Skin epidermis (tissue), 12 donors: ENCODE measurements at regions not wholly inside any gene's neighbourhood (a gene's known extent, or its start where the extent isn't known, plus 50 kb on each side); places are given as distances from the start of the nearest gene placed in this dataset.
"Not testable (repeated sequence)": the region's sequence is repeated elsewhere in the genome, so short reads cannot be mapped to it uniquely, and the experiment has no call there.

ENCODE experiments used
- H3K27ac ChIP-seq, 21 experiments: fragments of 200-600 bp; sonication (generic) in 11 of 21; one replicate each; pipeline ENCODE4 v1.5.0; 2020; ENCODE audit warnings: mild to moderate bottlenecking in 3 of 21, inconsistent platforms in 2 of 21, moderate library complexity in 2 of 21
- H3K4me3 ChIP-seq, 7 experiments: fragments of 200-600 bp; sonication (generic) in 2 of 7; one replicate each; pipeline ENCODE4 v1.5.0; 2020; ENCODE audit warnings: inconsistent platforms in 2 of 7, mild to moderate bottlenecking in 2 of 7, moderate library complexity in 1 of 7

DNA sequence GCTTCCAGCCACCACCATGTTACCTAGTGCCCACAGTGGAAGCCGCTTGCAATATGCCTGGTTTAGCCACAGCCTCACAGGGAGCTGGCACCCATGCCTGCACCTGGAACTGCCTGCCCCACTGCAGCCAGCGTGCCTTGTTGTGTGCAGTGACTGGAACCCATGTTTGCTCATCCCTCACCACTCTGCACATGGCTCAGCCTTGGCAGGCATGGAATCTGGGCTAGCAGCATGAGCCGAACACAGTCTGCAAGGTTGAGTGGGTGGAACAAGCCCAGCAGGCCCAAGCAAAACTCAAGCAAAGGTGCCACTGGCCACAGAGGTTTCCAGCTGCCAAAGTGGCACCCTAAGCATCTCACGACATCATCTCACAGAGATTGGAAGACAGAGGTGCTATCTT lies 269.5 kb downstream of the PCDH20 start:
- Histone ChIP-seq H3K4me3 (no peak overlapping the region), H3K27ac (no peak overlapping the region)

DNA sequence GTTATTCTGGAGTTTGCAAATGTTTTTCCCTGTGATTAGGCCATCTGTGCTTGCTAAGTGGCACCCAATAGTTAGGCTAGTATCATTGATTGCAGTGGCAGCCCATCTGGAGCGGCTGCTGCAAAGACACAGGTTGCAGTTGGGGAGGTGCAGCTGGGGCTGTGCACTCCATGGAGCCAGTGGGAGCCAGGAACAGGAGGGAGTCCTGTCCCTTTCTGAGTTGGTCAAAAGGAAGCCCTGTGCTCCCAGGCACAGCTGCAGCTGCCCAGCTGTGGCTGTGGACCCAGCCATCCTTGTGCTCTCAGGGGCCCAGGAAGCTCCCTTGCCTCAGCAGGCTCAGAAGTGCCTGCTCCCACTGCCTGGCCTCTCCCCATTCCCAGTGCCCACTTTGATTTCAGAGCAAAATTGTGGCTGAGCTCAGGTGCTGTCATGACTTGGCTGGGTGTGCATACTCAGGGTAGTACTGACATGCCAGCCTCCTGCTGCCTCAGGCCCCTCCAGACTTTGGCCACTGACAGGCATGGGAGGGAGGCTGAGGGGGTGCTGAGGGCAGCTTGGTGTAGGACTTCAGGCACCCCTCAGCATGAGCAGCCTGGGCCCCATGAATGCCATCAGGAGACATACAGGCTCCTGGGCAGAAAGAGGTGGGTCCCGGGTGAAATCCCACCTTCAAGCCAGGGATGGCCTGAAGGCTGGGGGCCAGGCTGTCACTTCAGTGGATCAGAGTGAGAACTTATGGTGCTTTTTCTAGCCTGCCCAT lies 270.6 kb downstream of the PCDH20 start:
- no peak overlapping the region for H3K27ac ChIP-seq
- no peak overlapping the region for H3K4me3 ChIP-seq

DNA sequence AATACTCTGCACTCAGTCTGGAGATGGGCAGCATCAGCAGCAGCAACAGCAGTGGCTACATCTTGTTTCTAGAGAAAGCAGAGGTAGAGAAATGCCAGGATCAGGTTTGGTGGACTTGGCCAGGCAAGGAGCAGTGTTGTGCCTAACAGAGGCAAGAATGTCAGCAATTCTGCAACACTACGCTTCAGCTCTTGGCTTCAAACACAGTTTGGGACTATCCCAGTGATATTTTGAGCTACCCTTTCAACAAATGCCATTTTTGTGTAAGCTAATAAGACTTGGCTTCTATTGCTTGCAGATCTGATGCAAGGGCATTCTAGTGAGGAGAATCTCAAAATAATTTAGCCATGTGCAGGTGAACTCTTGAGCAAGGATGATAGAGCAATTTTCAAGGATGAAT lies 271.3 kb downstream of the PCDH20 start:
- Histone ChIP-seq H3K4me3 (no peak overlapping the region), H3K27ac (no peak overlapping the region)

DNA sequence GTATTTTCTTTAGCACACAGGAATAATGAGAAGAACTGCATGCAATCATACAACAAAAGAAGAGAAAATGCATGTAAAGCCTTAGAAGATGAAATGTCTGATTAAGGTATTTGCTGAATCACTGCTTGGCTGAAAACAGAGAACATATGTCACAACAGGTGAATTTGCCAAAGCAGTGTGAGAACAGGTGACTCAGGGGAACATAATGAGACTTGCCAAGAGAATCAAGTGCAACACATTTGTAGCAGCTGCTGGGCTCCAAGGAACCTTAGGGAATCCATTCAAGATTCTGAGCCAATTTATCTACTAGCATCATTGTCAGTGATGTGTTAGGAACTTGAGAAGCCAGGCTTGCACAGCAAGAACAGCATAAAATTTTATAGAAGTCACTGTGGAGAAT lies 273.1 kb downstream of the PCDH20 start:
- no peak overlapping the region for H3K4me3 ChIP-seq
- H3K27ac ChIP-seq, result no peak overlapping the region

DNA sequence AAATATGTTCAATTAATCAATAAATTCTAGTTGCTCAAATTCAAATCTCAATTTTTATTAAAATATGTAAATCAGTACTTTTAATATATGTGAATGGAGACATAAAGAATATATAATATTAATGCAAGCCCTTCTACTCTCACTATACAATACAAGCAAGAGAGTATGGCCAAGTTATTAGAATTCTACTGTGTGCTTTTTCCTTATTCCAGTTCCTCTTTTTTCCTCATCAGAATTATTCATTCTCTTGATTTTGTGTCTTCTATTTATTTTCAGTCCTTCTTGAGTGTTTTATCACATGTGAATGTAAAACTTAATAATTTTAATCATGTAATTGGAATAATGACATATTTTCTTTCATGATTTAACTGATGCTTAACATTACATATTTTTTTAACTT lies 276.8 kb downstream of the PCDH20 start:
- Histone ChIP-seq H3K27ac (no peak overlapping the region), H3K4me3 (no peak overlapping the region)

DNA sequence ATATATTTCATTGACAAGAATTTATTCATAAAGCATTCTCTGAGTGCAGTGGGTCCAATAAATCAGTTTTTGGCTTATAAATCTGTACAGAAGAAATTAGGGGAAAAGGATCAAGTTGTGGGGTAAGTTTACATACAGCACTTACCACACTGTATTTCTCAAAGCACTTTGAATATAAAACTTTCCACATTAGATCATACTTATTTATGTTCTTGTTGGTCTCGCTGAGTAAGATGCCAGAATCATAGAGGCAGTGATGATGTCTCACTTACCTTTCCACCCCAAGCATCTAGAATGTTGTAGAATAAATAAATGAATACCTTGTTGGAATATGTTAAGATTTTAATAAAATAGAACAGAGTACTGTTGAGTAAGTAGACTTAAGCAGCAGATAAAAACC lies 279.1 kb downstream of the PCDH20 start:
- no peak overlapping the region for H3K4me3 ChIP-seq
- H3K27ac ChIP-seq, result no peak overlapping the region

DNA sequence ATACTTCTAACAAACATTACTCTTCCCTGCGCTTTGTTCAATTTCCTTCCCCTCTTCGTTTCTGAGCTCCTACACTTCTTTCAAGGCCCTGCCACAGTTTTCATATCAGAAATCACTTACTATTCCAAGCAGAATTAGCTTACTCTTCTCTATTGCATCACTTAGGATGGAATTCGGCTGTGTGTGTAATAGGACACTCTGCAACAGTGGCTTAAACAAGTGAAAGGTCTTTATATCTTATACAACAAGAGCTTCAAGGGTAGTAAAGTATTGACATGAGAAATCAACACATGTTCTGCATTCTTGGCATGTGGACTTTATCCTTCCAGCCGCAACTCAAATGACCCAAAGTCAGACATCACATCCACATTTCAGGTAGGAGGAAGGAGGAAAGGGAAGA lies 279.6 kb downstream of the PCDH20 start:
- Histone ChIP-seq H3K27ac (no peak overlapping the region), H3K4me3 (no peak overlapping the region)

DNA sequence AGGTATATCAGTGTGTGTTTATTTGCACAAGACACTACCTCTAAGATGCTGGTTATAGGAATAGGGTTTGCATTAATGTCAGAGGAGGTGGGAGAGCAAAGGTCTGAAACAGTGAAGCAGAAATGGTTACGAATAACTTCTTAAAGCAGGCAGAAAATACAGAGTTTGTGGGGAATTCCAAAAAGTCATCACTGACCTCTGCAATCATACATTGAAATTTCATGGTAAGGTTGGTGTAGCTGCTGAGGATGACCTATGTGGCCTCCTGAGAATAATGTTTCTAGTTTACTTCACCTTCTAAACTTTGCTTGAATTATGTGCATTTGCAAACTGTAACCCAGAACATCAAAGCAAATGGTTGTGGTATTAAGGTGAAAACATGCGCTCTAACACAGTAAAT lies 280.1 kb downstream of the PCDH20 start:
- H3K4me3 ChIP-seq, result no peak overlapping the region
- no peak overlapping the region for H3K27ac ChIP-seq

DNA sequence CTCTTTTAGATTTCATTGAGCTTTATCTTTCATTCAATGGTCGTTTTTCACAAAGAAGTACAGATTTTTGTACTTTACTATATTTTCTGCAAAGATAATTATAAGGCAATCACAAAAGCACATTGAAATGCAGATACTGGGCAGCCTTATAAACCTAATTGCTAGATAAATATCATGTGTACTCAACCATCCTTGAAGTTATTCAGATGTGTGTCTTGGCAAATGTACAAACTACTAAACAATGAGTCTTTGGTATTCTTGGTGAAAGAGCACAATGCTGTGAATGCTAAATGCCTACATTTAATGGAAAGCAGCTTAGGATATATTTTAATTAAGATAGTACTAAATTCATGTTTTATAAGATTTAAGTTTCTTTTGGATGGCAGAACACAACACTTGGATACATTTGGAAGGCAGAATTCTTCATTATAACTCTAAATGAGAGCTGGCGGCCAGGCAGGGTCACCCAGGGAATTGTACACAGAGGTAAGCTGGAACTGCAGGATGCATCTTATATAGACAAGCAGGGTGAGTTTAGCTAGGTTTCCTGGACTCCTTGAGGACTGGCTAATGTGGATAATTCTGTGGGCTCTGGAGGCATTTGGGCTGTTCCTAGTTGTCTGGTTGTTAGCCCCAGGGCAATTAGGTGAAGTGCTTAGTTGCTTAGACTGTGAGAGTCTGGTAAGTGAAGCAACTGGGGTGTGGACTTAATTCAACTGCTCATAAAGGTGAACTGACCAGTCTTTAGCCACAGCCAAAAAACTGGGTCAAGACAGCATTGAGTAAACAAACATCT lies 286.6 kb downstream of the PCDH20 start:
- H3K27ac ChIP-seq, result no peak overlapping the region
- H3K4me3 ChIP-seq, result no peak overlapping the region

DNA sequence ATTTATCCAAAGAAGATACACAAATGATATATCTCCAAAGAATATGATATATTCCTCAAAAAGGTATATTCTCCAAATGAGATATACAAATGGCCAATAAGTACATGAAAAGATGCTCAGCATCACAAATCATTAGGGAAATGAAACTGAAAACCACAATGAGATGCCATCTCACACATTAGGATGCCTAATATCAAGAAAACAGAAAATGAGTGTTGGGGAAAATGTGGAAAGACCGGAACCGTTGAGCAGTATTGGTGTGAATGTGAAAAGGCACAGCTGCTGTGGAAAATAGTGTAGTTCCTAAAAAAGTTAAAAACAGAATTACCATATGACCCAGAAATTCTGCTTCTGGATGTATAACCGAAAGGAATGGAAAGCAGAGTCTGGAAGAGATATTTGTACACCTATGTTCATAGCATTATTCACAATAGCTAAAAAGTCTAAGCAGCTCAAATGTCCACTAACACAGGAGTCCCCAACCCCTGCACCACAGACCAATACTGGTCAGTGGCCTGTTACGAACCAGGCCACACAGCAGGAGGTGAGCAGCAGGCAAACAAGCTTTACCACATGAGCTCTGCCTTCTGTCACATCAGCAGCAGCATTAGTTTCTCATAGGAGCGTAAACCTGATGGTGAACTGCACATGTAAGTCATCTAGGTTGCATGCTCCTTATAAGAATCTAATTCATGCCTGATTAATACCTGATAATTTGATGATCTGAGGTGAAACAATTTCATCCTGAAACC lies 291.9 kb downstream of the PCDH20 start:
- no peak overlapping the region for H3K27ac ChIP-seq
- H3K4me3 ChIP-seq, result no peak overlapping the region

DNA sequence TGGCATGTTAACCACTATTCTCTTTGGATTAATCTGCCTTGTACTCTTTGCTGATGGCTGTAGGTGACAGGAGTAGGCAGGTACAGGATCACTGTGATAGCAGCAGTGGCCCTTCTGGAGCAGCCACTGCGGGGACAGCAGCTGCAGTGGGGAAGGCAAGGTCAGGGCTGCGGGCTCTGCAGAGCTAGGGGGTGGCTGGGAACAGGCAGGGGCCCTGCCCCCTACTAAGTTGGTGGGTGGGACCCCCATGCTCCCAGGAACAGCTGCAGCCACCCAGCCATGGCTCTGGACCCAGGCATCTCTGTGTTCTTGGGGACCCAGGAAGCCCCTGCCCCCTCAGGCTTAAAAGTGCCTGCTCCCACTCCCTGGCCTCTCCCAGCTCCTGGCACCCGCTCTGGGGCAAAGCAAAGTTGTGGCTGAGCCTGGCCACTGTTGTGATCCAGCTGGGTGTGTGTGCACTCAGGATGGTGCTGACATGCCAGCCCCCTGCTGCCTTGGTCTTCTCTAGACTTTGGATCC lies 302.4 kb downstream of the PCDH20 start:
- Histone ChIP-seq H3K4me3 (no peak overlapping the region), H3K27ac (no peak overlapping the region)

DNA sequence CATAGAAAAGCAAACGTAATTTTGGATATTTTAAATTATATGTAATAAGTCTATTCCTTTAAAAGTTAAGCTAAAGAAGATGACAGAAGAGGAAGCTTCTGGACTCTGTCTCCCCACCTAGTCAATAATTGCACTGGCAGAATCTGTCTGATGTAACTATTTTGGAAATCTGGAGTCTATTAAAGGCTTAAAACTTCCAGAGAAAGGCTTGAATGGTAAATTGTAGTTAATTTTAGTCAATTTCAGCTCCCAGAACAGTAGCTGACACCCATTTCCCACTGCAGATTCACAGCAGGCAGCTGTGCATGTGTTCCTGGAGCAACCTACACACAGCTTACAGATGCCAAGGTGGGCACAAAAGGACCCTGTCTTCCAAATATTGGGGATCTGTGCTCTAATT lies 304.1 kb downstream of the PCDH20 start:
- Histone ChIP-seq H3K4me3 (no peak overlapping the region), H3K27ac (no peak overlapping the region)

DNA sequence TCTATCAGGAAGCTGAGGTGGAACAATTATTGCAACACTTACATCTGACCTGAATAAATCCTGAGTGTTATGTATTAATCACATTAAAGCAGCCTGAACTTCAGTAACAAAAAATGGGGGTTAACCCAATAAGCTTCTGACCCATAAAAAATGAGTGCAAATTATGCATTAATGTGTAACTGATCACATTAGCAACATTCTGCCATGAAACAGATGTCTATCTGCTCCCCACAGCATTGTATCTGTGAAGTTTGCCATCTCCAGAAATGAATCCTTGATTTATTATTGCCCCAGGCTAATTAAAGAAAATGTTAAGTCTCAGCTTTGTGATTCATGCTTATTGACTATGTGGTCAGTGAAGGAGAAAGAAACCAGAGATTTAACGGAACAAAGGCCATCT lies 304.9 kb downstream of the PCDH20 start:
- H3K27ac ChIP-seq, result no peak overlapping the region
- no peak overlapping the region for H3K4me3 ChIP-seq

DNA sequence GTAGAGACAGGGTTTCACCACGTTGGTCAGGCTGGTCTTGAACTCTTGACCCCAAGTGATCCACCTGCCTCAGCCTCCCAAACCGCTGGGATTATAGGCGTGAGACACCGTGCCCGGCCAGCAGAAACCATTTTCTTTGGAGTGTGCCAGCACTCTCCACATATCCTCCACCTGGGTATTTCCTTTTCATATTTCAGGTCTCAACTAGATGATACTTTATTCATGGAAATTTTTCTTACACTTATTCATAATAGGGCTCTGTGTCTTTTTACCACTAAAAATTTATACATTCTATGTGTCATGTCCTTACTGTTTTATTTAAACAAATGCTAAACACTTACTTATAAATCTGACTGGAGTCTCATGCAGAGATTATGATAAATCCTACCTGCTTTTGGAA lies 305.9 kb downstream of the PCDH20 start:
- Histone ChIP-seq H3K27ac (no peak overlapping the region), H3K4me3 (no peak overlapping the region)

DNA sequence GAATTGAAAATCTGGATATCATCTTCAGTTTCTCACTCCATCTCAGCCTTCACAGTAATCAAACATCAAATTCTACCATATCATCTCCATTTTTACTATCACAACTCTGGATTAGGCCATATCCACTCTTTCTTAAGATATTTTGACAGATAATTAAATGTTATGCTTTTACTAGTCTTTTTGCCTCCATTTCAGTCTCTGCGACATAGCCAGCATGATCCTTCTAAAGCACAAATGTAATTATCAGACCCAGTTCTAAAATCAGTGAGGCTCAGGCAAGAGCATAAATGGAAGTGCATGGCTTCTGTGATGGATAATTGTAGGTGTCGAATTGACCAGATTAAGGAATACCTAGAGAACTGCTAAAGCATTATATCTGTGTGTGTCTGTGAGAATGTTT lies 307.7 kb downstream of the PCDH20 start:
- H3K27ac ChIP-seq, result no peak overlapping the region
- no peak overlapping the region for H3K4me3 ChIP-seq

DNA sequence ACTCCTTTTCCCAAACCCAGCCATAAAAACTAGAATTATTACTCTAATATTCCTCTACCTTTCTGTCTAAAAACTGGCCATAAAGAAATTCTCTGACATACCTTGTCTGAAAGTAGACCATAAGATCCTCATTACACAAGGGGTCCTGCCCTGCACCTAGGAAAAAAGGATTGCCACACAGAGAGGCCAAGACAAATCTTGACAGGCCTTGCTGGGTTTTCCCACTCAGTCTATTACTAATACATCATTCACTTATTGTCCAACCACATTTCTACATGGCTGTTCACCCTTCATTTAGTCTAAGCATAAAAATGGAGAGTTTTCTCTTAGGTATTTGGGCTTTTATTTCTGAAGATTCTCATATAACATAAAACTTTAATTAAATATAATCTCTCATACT lies 319.8 kb downstream of the PCDH20 start:
- Histone ChIP-seq H3K27ac (no peak overlapping the region), H3K4me3 (no peak overlapping the region)

DNA sequence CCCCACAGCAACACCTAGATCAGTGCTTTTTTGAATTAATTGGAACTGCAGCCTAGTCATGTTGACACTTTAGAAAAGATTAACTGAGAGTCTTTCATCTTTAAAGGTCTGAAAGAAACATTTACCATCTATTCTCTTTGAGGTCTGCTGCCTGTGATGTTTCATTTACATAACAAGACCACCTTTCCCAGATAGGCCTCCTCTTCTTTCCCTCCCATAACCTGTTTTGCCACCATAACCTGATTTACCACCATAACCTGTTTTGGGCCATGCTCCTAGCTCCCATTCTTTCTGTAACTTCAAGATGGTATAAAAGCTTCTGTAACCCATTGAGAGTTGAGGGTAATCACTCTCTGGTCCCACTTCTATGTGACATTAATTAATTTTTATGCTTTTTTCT lies 320.8 kb downstream of the PCDH20 start:
- Histone ChIP-seq H3K4me3 (no peak overlapping the region), H3K27ac (no peak overlapping the region)

DNA sequence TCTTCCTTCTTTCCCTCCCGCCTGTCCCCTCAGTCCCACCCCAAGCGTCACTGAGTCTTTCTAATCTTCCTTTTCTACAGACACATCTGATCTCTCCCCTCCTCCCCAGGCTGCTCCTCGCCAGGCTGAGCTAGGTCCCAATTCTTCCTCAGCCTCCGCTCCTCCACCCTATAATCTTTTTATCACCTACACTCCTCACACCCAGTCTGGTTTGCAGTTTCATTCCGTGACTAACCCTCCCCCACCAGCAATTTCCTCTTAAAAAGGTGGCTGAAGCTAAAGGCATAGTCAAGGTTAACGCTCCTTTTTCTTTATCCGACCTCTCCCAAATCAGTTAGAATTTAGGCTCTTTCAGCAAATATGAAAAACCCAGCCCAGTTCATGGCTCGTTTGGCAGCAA lies 325.8 kb downstream of the PCDH20 start:
- H3K4me3 ChIP-seq, result peak overlapping the region in 1 of 7 experiments; percentile 3
- not testable (repeated sequence) for H3K27ac ChIP-seq

DNA sequence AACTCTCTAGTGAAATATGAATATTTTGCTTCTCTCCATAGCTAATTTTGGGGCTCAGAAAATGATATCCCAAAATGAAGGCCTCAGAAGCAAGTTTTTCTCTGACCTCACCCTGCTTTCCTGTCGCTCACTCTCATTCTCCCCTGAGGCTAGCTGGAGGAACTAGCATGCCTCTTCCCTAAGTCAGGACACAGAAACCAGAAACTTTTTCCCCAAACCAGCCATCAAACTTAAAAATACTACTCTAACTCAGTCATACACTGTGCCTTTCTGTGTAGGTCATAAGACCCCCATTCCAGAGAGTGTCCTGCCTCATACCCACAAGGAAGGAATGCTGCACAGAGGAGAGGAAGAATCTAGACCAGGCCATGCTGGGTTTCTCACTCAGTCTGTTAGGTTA lies 329.6 kb downstream of the PCDH20 start:
- Histone ChIP-seq H3K4me3 (no peak overlapping the region), H3K27ac (no peak overlapping the region)

DNA sequence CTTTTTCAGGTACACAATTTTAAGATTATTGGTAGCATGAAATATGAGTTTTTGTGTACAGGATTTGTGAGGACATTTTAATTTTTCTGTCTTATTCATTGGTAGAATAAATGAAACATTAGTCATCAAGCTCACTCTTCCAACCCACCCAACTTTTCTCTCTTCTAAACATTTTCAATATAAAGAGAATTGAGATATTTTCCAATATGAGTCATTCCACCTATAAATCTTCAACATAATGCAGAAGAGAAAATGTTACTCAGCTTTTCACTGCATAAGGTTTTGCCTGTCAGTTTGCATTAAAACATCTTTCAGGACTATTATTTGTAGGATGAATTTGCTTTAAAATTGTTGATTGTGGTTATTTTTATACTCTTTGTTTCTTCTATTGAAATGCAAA lies 330.7 kb downstream of the PCDH20 start:
- H3K4me3 ChIP-seq, result no peak overlapping the region
- no peak overlapping the region for H3K27ac ChIP-seq
